GM12878 (cell line): ENCODE measurements at regions not wholly inside any gene's neighbourhood (a gene's known extent, or its start where the extent isn't known, plus 50 kb on each side); places are given as distances from the start of the nearest gene placed in this dataset.

Experiments
- ATAC-seq: fragments of 200-7000 bp; cut with Tn5 transposase; 3 replicates; pipeline ENCODE4 v1.9.1; 2020; ENCODE audit warnings: mild to moderate bottlenecking, moderate library complexity
- BruUV-seq: library from RNA; stranded (reverse); fragments of 400-500 nt; replicated peaks from 2 replicates; lab custom pipeline; 2021; lab: Mats Ljungman, UMichigan
- CTCF ChIA-PET: fragments of 300-600 bp; sonication (Branson Sonifier 250); formaldehyde crosslinking; extraction: SDS; loops from one replicate; lab custom pipeline; 2021; ENCODE audit warnings: inconsistent platforms; lab: Yijun Ruan, JAX
- POLR2A ChIA-PET: fragments of 350-600 bp; formaldehyde crosslinking; extraction: SDS; loops from one replicate; lab custom pipeline; 2021; ENCODE audit warnings: inconsistent platforms; lab: Charles Lee
- RAD21 ChIA-PET: fragments of 300-600 bp; sonication (Branson Sonifier 250); formaldehyde crosslinking; loops from one replicate; lab custom pipeline; 2023; ENCODE audit warnings: antibody characterized with exemption; ENCODE audit not compliant: unreplicated experiment; lab: Charles Lee
- SMC1A ChIA-PET: fragments of 300-600 bp; sonication (Branson Sonifier 250); formaldehyde crosslinking; loops from one replicate; lab custom pipeline; 2023; ENCODE audit not compliant: unreplicated experiment, uncharacterized antibody; lab: Charles Lee
- DNase-seq: peaks from one replicate; pipeline ENCODE4 v3.0.0-alpha.2; 2011; ENCODE audit warnings: low read depth, low spot score
- FAIRE-seq: peaks from 3 replicates; lab custom pipeline; 2011; peaks lifted over from hg19 to GRCh38; lab: Jason Lieb, UNC
- H2AFZ ChIP-seq: 2 replicates; pipeline ENCODE4 v1.6.0; 2011; ENCODE audit warnings: low read depth, low read length, control low read depth; ENCODE audit not compliant: control insufficient read depth
- H3K27ac ChIP-seq: 2 replicates; pipeline ENCODE4 v1.5.1; 2011; ENCODE audit warnings: control low read depth; ENCODE audit not compliant: control insufficient read depth, insufficient read depth
- H3K27me3 ChIP-seq, 2 experiments: replicated peaks in 1 of 2; 2 replicates each; pipeline versions ENCODE4 v1.6.0 to v1.6.1; 2011; ENCODE audit warnings: low read length in 1 of 2; ENCODE audit not compliant: control insufficient read depth in 2 of 2, insufficient read depth in 2 of 2
- H3K36me3 ChIP-seq, 2 experiments: 2 replicates each; pipeline ENCODE4 v1.5.1; 2011; ENCODE audit warnings: low read length in 1 of 2; ENCODE audit not compliant: control insufficient read depth in 2 of 2, insufficient read depth in 2 of 2
- H3K4me1 ChIP-seq: 2 replicates; pipeline ENCODE4 v1.6.1; 2011; ENCODE audit warnings: mild to moderate bottlenecking, low read length, moderate library complexity, mixed read lengths; ENCODE audit not compliant: control insufficient read depth, insufficient read depth
- H3K4me2 ChIP-seq: 2 replicates; pipeline ENCODE4 v1.6.0; 2011; ENCODE audit warnings: control low read depth; ENCODE audit not compliant: control insufficient read depth, insufficient read depth
- H3K4me3 ChIP-seq: fragments of 200-600 bp; sonication (generic); 2 replicates; pipeline ENCODE4 v1.5.1; 2016
- H3K79me2 ChIP-seq: 2 replicates; pipeline ENCODE4 v1.6.0; 2011; ENCODE audit warnings: low read length; ENCODE audit not compliant: control insufficient read depth, insufficient read depth
- H3K9ac ChIP-seq: 2 replicates; pipeline ENCODE4 v1.8.0; 2011; ENCODE audit warnings: low read length, control low read depth, mixed read lengths; ENCODE audit not compliant: control insufficient read depth, insufficient read depth
- H3K9me3 ChIP-seq: replicated peaks from 3 replicates; pipeline ENCODE4 v1.5.1; 2011; ENCODE audit warnings: mild to moderate bottlenecking, low read length; ENCODE audit not compliant: control insufficient read depth, insufficient read depth
- H4K20me1 ChIP-seq: 2 replicates; pipeline ENCODE4 v1.6.0; 2011; ENCODE audit not compliant: control insufficient read depth, insufficient read depth
- EP300 ChIP-seq, 2 experiments: fragments of 150-350 bp in 1 of 2; IDR thresholded peaks; 2 replicates each; pipeline ENCODE4 v1.6.1; 2011 to 2012; ENCODE audit warnings: low read depth in 2 of 2, low read length in 2 of 2, borderline replicate concordance in 1 of 2, improper control_type of control experiment in 1 of 2, inconsistent platforms in 1 of 2; ENCODE audit not compliant: control insufficient read depth in 1 of 2
- ETV6 ChIP-seq, 2 experiments: fragments of 450-650 bp in 1 of 2; IDR thresholded peaks in 1 of 2; conservative IDR thresholded peaks in 1 of 2; 2 replicates each; pipeline ENCODE4 v1.6.1; 2014; ENCODE audit warnings: antibody characterized with exemption in 1 of 2, borderline replicate concordance in 1 of 2, low read depth in 1 of 2, mild to moderate bottlenecking in 1 of 2, moderate library complexity in 1 of 2
- FOXM1 ChIP-seq: IDR thresholded peaks from 2 replicates; pipeline ENCODE4 v1.6.1; 2012; ENCODE audit warnings: low read depth, mild to moderate bottlenecking, inconsistent platforms, low read length, moderate library complexity
- GABPA ChIP-seq: IDR thresholded peaks from 2 replicates; pipeline ENCODE4 v1.6.1; 2014; ENCODE audit warnings: antibody characterized with exemption, low read depth, mild to moderate bottlenecking, inconsistent platforms
- GATAD2B ChIP-seq: fragments of 450-650 bp; conservative IDR thresholded peaks from 2 replicates; pipeline ENCODE4 v1.6.1; 2017; ENCODE audit warnings: low read depth, mild to moderate bottlenecking, moderate library complexity
- IKZF1 ChIP-seq: fragments of 450-650 bp; conservative IDR thresholded peaks from 2 replicates; pipeline ENCODE4 v1.6.1; 2017; ENCODE audit warnings: antibody characterized with exemption, mild to moderate bottlenecking
- JUNB ChIP-seq: IDR thresholded peaks from 2 replicates; pipeline ENCODE4 v1.6.1; 2016; ENCODE audit warnings: antibody characterized with exemption, mild to moderate bottlenecking
- KAT2A ChIP-seq: conservative IDR thresholded peaks from 2 replicates; pipeline ENCODE4 v1.6.1; 2011; ENCODE audit warnings: low read depth, low read length; ENCODE audit not compliant: control insufficient read depth
- NFIC ChIP-seq: IDR thresholded peaks from 2 replicates; pipeline ENCODE4 v1.6.1; 2012; ENCODE audit warnings: low read depth, mild to moderate bottlenecking, inconsistent platforms, low read length, moderate library complexity
- NFYA ChIP-seq: IDR thresholded peaks from 2 replicates; pipeline ENCODE4 v1.6.1; 2011; ENCODE audit warnings: low read depth, mild to moderate bottlenecking, low read length, improper control_type of control experiment, borderline replicate concordance
- RUNX3 ChIP-seq: IDR thresholded peaks from 2 replicates; pipeline ENCODE4 v1.6.1; 2012; ENCODE audit warnings: low read length, inconsistent platforms
- SMAD5 ChIP-seq: IDR thresholded peaks from 2 replicates; pipeline ENCODE4 v1.6.1; 2016; ENCODE audit warnings: antibody characterized with exemption, low read depth
- TCF12 ChIP-seq: IDR thresholded peaks from 2 replicates; pipeline ENCODE4 v1.6.1; 2011; ENCODE audit warnings: low read depth, mild to moderate bottlenecking, low read length
- TCF3 ChIP-seq: IDR thresholded peaks from 2 replicates; pipeline ENCODE4 v1.6.1; 2012; ENCODE audit warnings: low read depth, mild to moderate bottlenecking, low read length, borderline replicate concordance; ENCODE audit not compliant: insufficient read depth
- YBX1 ChIP-seq: fragments of 450-650 bp; IDR thresholded peaks from 2 replicates; pipeline ENCODE4 v1.6.1; 2016; ENCODE audit warnings: antibody characterized with exemption
- ZNF207 ChIP-seq: fragments of 450-650 bp; IDR thresholded peaks from 2 replicates; pipeline ENCODE4 v1.6.1; 2014; ENCODE audit warnings: antibody characterized with exemption, mild to moderate bottlenecking, borderline replicate concordance
- ZNF217 ChIP-seq: fragments of 450-650 bp; IDR thresholded peaks from 2 replicates; pipeline ENCODE4 v1.6.1; 2017; ENCODE audit warnings: antibody characterized with exemption, mild to moderate bottlenecking
- WGBS: methylation state at CpG from one replicate; pipeline ENCODE4 v1.1.6; 2016; ENCODE audit warnings: low lambda C conversion rate; ENCODE audit not compliant: insufficient replicate concordance, insufficient coverage; ENCODE audit errors: missing lambda C conversion rate; 5-methylcytosine and 5-hydroxymethylcytosine counted together
- in situ Hi-C: fragments of 300-500 bp; cut with MboI; formaldehyde crosslinking; loops from 9 replicates; pipeline ENCODE4 v1.14.3; 2018; ENCODE audit warnings: mixed read lengths
- intact Hi-C: fragments of 100-400 bp; cut with micrococcal nuclease; formaldehyde crosslinking; loops from one replicate; pipeline ENCODE4 v1.14.2; 2022; ENCODE audit not compliant: unreplicated experiment
- TF ChIP-seq, protein P1 (sequence below): fragments of 150-350 bp; IDR thresholded peaks from 2 replicates; pipeline ENCODE4 v1.6.1; 2014; ENCODE audit warnings: mild to moderate bottlenecking, low read depth, low read length

DNA sequence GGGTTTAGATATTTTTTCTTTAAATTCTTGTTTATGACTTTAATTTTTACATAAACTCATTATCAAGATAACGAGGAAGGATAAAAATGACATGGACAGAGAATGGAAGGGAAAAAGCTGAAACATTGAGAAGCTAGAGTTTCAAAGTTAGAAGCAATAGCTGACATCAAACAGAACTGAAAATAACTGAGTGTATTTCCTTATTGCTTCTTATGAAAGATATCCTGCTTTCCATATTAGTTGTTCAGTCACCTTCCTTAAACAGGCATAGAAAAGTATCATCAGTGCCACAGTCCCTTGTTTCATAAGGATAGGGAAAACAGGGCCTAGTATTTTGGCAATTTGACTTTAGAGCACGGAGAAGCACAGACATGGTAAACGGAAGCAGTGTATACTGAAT, 460.5 kb upstream of the GHITM start:
- Histone ChIP-seq H4K20me1 (no peaks in the 10 kb centered on the region), H3K27ac (peak overlapping the region; percentile 32; the same call in 1 of the 2 replicates), H3K4me1 (peaks cover 31% of the 10 kb centered on the region), H3K36me3 (no peaks in the 10 kb centered on the region), H3K9me3 (no peaks in the 10 kb centered on the region), H3K27me3 (no peaks in the 10 kb centered on the region), H3K4me2 (peak overlapping the region; percentile 71), H2AFZ (0 out of 2 replicates have a peak overlapping the region, but pooled peaks have one; percentile 9), H3K4me3 (no peak overlapping the region), H3K79me2 (no peaks in the 10 kb centered on the region), H3K9ac (no peak overlapping the region)
- DNase-seq (no peak), FAIRE-seq (no peak), ATAC-seq (peak; percentile 5; the same call in 1 of the 3 replicates)
- POLR2A ChIA-PET: no interaction called here
- RAD21 ChIA-PET: no interaction called here
- CTCF ChIA-PET: interaction anchor here (1.0 to 1.5 kb wide), 3 partner anchors 11 to 192 kb away, joined by 3 read pairs; no protein-coding TSS in a partner anchor
- SMC1A ChIA-PET: interaction anchor here (1.5 kb wide), 1 partner anchor 136 kb away, joined by 3 read pairs; no protein-coding TSS in a partner anchor
- intact Hi-C loops: no loop called here
- in situ Hi-C loops: no loop called here
- TF ChIP-seq NFYA: no peak
- TF ChIP-seq IKZF1: 0 out of 2 replicates have a peak, but pooled peaks have one; percentile 12
- TF ChIP-seq ZNF217: no peak
- TF ChIP-seq NFIC: 0 out of 2 replicates have a peak, but pooled peaks have one; percentile 55
- TF ChIP-seq ETV6 (conservative IDR thresholded peaks at IDR 0.05 in 1 of 2, IDR thresholded peaks at IDR 0.05 in 1 of 2; ENCODE audit: borderline replicate concordance in 1 of 2, low read depth in 1 of 2): peak in 1 of 2 experiments; percentile 63; a peak in 1 of 4 replicates
- TF ChIP-seq JUNB: peak; percentile 83
- no TSS peak for BruUV-seq
- 64% methylated on average over 3 of the region's 3 CpGs for WGBS

DNA sequence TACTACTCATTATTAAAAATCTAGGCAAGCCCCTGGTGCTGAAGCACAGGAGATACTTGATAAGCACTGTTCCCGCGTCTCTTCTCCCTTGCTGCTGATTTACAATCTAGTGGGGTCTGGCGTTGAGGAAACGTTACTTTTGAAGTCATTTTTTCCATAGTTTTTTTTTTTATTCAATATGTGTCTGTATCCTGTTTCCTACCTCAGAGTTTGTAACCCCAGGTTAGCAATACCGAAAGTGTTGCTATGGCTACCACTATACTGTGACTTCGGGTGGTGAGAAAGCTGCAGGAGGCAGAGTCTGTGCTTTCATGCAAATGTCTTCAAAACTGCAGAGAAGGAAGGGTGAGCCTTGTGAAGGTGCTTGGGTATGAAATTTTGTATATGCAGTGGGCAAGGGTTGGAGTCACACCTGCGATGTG, 458.8 kb upstream of the GHITM start:
- peak; percentile 97 for ATAC-seq
- peak; percentile 78 for TF ChIP-seq RUNX3
- no peak for TF ChIP-seq ZNF207
- TF ChIP-seq EP300 (IDR thresholded peaks at IDR 0.05; ENCODE audit: borderline replicate concordance in 1 of 2, control insufficient read depth in 1 of 2, low read depth in 2 of 2, low read length in 2 of 2): peak; percentile 89 to 96
- no peak for TF ChIP-seq TCF3
- TF ChIP-seq KAT2A: no peak
- no peak for TF ChIP-seq GATAD2B
- TF ChIP-seq FOXM1: peak; percentile 54; the same call in 1 of the 2 replicates
- TF ChIP-seq YBX1: no peak
- TF ChIP-seq TCF12: no peak
- TF ChIP-seq, protein P1, sequence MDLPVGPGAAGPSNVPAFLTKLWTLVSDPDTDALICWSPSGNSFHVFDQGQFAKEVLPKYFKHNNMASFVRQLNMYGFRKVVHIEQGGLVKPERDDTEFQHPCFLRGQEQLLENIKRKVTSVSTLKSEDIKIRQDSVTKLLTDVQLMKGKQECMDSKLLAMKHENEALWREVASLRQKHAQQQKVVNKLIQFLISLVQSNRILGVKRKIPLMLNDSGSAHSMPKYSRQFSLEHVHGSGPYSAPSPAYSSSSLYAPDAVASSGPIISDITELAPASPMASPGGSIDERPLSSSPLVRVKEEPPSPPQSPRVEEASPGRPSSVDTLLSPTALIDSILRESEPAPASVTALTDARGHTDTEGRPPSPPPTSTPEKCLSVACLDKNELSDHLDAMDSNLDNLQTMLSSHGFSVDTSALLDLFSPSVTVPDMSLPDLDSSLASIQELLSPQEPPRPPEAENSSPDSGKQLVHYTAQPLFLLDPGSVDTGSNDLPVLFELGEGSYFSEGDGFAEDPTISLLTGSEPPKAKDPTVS: no peak
- no peak for TF ChIP-seq SMAD5
- TF ChIP-seq GABPA: no peak

More for the DNA sequence above, 458.8 kb upstream of the GHITM start:
- POLR2A ChIA-PET: no interaction called here
- Histone ChIP-seq H3K27me3 (no peaks in the 10 kb centered on the region), H3K36me3 (no peaks in the 10 kb centered on the region), H3K27ac (peak overlapping the region; percentile 61), H3K9me3 (no peaks in the 10 kb centered on the region), H4K20me1 (no peaks in the 10 kb centered on the region), H3K9ac (no peak overlapping the region), H3K79me2 (no peaks in the 10 kb centered on the region), H3K4me2 (peak overlapping the region; percentile 84), H3K4me1 (peaks cover 31% of the 10 kb centered on the region), H3K4me3 (no peak overlapping the region), H2AFZ (peak overlapping the region; percentile 55)
- CTCF ChIA-PET: no interaction called here
- FAIRE-seq (peak; percentile 83), DNase-seq (peak; percentile 95)
- SMC1A ChIA-PET: interaction anchor here (0.5 to 1.0 kb wide), 4 partner anchors 10 to 77 kb away, joined by 3 read pairs; no protein-coding TSS in a partner anchor
- BruUV-seq: no TSS peak
- WGBS: 0% methylated on average over 7 of the region's 7 CpGs
- in situ Hi-C loops (no loop called here), intact Hi-C loops (loop anchor here (5.0 kb wide), 1 partner anchor 138 kb away; no protein-coding TSS in a partner anchor)
- RAD21 ChIA-PET: no interaction called here
